Astrocyte (in vitro differentiated cells and primary cell): ENCODE measurements at regions not wholly inside any gene's neighbourhood (a gene's known extent, or its start where the extent isn't known, plus 50 kb on each side); places are given as distances from the start of the nearest gene placed in this dataset.

Source experiments
- CTCF ChIP-seq: IDR thresholded peaks from 2 replicates; pipeline ENCODE4 v1.5.1; 2011; ENCODE audit warnings: low read depth, mild to moderate bottlenecking, inconsistent platforms, low read length, moderate library complexity; ENCODE audit not compliant: insufficient read depth
- EZH2 ChIP-seq: IDR thresholded peaks from 2 replicates; pipeline ENCODE4 v1.6.1; 2012; ENCODE audit warnings: mild to moderate bottlenecking, low read length, inconsistent platforms; ENCODE audit not compliant: insufficient read depth

GRCh38 chr3:70763894-70764293, 451.5 kb upstream of the MDFIC2 start:
- TF ChIP-seq CTCF = no peak
- no peak for TF ChIP-seq EZH2
